Lung (tissue), 11 donors: ENCODE measurements at regions not wholly inside any gene's neighbourhood (a gene's known extent, or its start where the extent isn't known, plus 50 kb on each side); places are given as distances from the start of the nearest gene placed in this dataset.

Experiments used
- ATAC-seq: fragments of 200-7000 bp; cut with Tn5 transposase; one replicate; pipeline ENCODE4 v1.9.1; 2020; ENCODE audit warnings: moderate number of reproducible peaks; ENCODE audit not compliant: insufficient read depth, low FRiP score
- DNase-seq, 3 donors: peaks; one replicate each; pipeline ENCODE4 v3.0.0-alpha.2; 2013 to 2017
- H3K27ac ChIP-seq, 2 donors: one replicate each; pipeline ENCODE4 v1.5.1; 2013; ENCODE audit warnings: mild to moderate bottlenecking in 2 of 2, moderate library complexity in 2 of 2, control low read depth in 1 of 2, inconsistent platforms in 1 of 2, low read depth in 1 of 2, low read length in 1 of 2
- H3K27me3 ChIP-seq, 3 donors: one replicate each; pipeline ENCODE4 v1.5.1; 2013; ENCODE audit warnings: low read length in 2 of 3; ENCODE audit not compliant: control insufficient read depth in 3 of 3, insufficient read depth in 3 of 3
- H3K36me3 ChIP-seq, 4 donors: one replicate each; pipeline ENCODE4 v1.5.1; 2013; ENCODE audit warnings: low read length in 4 of 4, mild to moderate bottlenecking in 1 of 4, moderate library complexity in 1 of 4; ENCODE audit not compliant: control insufficient read depth in 4 of 4, insufficient read depth in 4 of 4
- H3K4me1 ChIP-seq, 5 donors: one replicate each; pipeline ENCODE4 v1.5.1; 2013; ENCODE audit warnings: low read length in 5 of 5, mild to moderate bottlenecking in 2 of 5, moderate library complexity in 1 of 5; ENCODE audit not compliant: control insufficient read depth in 5 of 5, insufficient read depth in 5 of 5
- H3K4me3 ChIP-seq: one replicate; pipeline ENCODE4 v1.5.1; 2013; ENCODE audit warnings: mild to moderate bottlenecking, control low read depth, moderate library complexity
- H3K9ac ChIP-seq, 2 donors: one replicate each; pipeline ENCODE4 v1.5.1; 2013; ENCODE audit warnings: low read length in 2 of 2, control low read depth in 1 of 2; ENCODE audit not compliant: insufficient read depth in 1 of 2
- H3K9me3 ChIP-seq, 4 donors: one replicate each; pipeline ENCODE4 v1.5.1; 2013; ENCODE audit warnings: low read length in 3 of 4, mild to moderate bottlenecking in 1 of 4, moderate library complexity in 1 of 4; ENCODE audit not compliant: control insufficient read depth in 4 of 4, insufficient read depth in 3 of 4
- CTCF ChIP-seq: IDR thresholded peaks from 2 replicates; pipeline ENCODE4 v1.5.1; 2012; ENCODE audit warnings: mild to moderate bottlenecking; ENCODE audit errors: control extremely low read depth, extremely low read depth
- WGBS, 2 donors: extraction: QIAGEN DNeasy Blood & Tissue Kit; methylation state at CpG; one replicate each; pipeline ENCODE4 v1.1.7; 2013; 5-methylcytosine and 5-hydroxymethylcytosine counted together
- donor health status: control.
- donor health status: control.
- donor health status: Bipolar disorder and iron deficiency.
- donor health status: healthy.
- donor health status: DM: yes; HTN: yes; CAD: no.

DNA sequence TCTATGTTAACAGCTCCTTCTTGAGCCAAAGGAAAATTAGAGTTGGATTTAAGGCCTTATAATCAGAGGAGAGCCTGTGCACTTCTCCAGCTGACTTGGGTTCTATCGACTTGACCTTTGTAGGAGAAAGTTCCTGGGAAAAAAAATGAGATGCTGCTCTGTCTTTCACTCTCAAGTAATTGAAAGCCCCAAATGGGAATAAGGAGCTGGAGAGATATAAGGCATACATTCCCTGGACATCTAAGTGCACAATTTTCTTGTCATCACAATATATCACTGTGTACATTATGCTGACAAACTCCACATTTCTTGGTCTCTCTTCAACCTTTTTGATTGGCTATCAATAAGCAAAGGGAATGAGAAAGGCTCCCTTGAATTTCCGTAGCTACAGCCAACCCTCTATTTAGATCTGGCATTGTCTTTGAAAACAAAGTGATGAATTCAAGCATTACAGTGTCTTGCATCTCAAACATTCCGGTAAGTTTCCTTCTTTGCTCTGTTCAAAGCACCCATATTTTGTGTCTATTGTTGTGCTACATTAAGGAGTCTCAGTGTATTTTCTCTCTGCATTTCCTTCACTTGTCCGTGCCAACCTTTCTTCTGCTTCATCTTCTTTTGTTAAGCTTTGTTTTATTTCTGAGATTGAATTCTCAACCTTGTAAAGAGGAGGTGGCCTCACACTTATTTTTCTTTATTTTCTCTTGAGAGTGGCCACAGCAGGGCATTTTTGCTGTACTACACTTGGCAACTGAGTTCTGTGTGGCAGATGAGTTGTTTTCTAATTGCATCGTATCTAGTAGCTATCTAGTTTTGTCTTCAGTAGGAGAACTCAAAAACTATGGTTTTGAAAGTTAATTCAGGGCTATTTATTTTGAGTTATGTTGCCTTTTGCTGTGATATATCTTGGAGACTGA is 450.3 kb upstream of the MAN1A1 start:
- Histone ChIP-seq H3K4me1 (peaks cover 0 to 18% (median 9%) of the 10 kb centered on the region in 5 donors), H3K9me3 (no peaks in the 10 kb centered on the region), H3K27me3 (no peaks in the 10 kb centered on the region), H3K4me3 (no peak overlapping the region), H3K9ac (no peak overlapping the region), H3K36me3 (no peaks in the 10 kb centered on the region), H3K27ac (no peak overlapping the region)
- DNase-seq (no peak), ATAC-seq (no peak)
- WGBS, 2 donors = 77 to 82% methylated on average over 5 of the region's 5 CpGs
- no peak for TF ChIP-seq CTCF

DNA sequence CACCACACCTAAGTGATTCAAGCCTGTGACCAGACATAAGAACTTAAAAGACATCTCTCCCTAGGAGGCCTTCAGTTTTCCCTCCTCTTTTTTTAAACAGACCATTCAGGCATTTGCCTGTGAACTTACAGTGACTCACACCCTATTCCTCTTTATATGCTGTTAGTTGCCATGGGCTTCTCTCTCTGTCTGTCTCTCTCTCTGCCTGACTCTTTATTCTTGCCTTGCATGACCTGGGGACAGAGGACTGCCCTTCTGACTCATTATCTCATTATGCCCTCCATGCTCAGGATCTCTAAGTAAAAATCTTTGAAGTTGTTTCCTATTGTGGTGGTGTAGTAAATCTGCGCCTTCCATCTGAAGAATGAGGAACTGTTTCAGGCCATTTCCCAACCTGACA is 442.2 kb upstream of the MAN1A1 start:
- ATAC-seq = no peak
- no peaks in the 10 kb centered on the region for H3K9me3 ChIP-seq
- TF ChIP-seq CTCF = no peak
- H3K4me1 ChIP-seq = no peaks in the 10 kb centered on the region
- whole genome bisulfite sequencing, 2 donors = 89 to 100% methylated on average over 1 of the region's 1 CpG
- DNase-seq = no peak
- no peak overlapping the region for H3K27ac ChIP-seq
- no peak overlapping the region for H3K9ac ChIP-seq
- no peaks in the 10 kb centered on the region for H3K36me3 ChIP-seq
- no peak overlapping the region for H3K4me3 ChIP-seq
- no peaks in the 10 kb centered on the region for H3K27me3 ChIP-seq

GRCh38 chr6:119781365-119781764 is 431.8 kb upstream of the MAN1A1 start:
- no peak overlapping the region for H3K9ac ChIP-seq
- TF ChIP-seq CTCF = no peak
- no peaks in the 10 kb centered on the region for H3K27me3 ChIP-seq
- no peak overlapping the region for H3K27ac ChIP-seq
- no peaks in the 10 kb centered on the region for H3K36me3 ChIP-seq
- 81 to 93% methylated on average over 6 of the region's 6 CpGs for WGBS, 2 donors
- H3K4me1 ChIP-seq = peaks cover 0 to 8% (median 0%) of the 10 kb centered on the region in 5 donors
- DNase-seq (no peak), ATAC-seq (no peak)
- H3K9me3 ChIP-seq = no peaks in the 10 kb centered on the region
- H3K4me3 ChIP-seq = no peak overlapping the region

- no peak overlapping the region for H3K9ac ChIP-seq
- no peaks in the 10 kb centered on the region for H3K36me3 ChIP-seq
- TF ChIP-seq CTCF = no peak
- no peaks in the 10 kb centered on the region for H3K27me3 ChIP-seq
- H3K27ac ChIP-seq = no peak overlapping the region
- H3K4me3 ChIP-seq = no peak overlapping the region
- peaks cover 0 to 5% (median 2%) of the 10 kb centered on the region in 4 donors for H3K9me3 ChIP-seq
- 40 to 59% methylated on average over 5 of the region's 5 CpGs for WGBS, 2 donors
- ATAC-seq (no peak), DNase-seq (no peak)
- no peaks in the 10 kb centered on the region for H3K4me1 ChIP-seq
These were observed 418.6 kb upstream of the MAN1A1 start for GRCh38 chr6:119768201-119768600.
